C1 segment of cervical spinal cord (tissue), 14 donors: ENCODE measurements at regions not wholly inside any gene's neighbourhood (a gene's known extent, or its start where the extent isn't known, plus 50 kb on each side); places are given as distances from the start of the nearest gene placed in this dataset.

ENCODE experiments used
- DNase-seq, 14 donors: peaks; one replicate each; lab custom pipeline; 2025; lab: John Stamatoyannopoulos, UW

DNA sequence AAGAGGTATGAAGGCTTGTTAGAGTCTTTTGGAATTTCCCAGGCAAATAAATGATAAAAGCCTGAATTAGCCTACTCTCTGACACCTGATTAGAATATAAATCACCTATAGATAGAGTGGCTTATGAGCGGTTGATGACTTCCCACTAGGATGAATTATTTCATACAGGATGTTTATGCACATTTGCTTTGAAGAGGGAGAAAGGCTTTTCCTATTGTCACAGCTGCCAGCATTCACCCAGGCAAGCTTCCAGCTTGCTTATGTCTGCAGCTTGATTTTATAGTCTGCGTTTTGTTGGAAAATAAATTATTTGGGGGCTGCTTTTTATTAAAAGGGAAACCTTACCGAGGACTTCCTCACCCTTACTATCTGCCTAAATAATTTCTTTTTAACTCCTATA, 51.3 kb upstream of the EIF2S2 start:
- no peak for DNase-seq

DNA sequence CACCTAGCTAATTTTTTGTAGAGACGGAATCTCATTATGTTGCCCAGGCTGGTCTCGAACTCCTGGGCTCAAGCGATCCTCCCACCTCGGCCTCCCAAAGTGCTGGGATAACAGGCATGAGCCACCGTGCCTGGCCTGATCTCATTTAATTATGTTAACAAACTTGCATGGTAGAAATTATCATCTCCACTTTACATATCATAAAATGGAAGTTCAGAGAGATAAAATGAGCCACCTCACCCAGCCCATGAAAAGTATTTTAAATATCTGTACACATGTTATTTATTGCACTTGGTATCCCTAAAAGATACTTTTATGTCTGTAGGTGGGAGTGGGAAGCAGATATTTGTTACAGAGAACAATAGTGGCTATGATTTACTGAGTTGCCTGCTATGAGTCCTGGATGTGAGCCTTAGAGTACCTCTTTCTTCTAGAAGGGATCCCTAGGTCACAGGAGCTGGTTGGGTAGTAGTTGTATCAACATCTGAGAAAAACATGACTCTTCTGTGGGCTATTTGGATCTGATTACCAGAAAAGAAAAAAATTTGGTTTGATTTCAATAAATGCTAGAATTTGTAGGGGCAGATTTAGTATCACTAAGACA, 52.4 kb upstream of the EIF2S2 start:
- no peak for DNase-seq

DNA sequence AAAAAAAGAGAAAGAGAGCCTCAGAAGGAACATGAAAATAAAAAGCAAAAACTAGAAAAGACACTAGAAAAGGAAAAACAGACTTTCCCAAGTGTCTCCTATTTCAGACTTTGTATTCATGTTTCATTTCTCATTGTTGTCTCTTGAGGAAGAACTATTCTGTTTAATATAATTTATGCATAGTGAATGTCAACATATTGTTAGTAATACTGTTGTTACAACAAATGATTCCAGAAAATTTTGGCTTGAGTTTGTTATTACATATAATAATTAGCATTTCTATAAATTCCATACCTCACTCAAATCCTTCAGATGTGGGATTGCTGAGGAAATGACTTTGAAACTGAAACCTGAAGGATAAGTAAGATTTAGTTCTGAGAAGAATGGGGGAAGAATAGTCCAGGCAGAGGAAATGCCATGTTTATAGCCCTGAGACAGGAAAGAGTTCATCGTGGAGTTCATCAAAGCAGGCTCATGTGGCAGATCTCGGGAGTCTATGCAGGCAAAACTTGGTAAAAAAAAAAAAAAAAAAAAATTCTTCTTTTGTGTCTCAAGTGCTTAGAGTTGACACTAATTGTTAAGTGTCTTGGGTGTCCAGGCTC, 53.1 kb upstream of the EIF2S2 start:
- no peak for DNase-seq

DNA sequence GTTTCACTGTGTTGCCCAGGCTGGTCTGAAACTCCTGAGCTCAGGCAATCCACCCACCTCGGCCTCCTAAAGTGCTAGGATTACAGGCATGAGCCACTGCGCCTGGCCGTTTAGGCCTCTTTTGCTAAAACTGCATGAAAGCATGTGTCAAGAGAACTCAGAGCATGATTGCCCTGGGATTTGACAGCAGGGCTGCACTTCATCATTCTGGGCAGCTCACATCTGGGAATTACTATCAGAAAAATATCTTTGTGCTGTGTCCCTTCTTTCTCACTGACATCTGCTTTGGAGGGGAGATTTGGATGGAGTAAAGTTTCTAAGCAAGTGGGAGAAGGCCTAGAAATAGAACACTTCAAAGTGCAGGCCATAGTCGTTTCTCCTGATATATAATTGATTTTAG, 59.6 kb upstream of the EIF2S2 start:
- no peak for DNase-seq

DNA sequence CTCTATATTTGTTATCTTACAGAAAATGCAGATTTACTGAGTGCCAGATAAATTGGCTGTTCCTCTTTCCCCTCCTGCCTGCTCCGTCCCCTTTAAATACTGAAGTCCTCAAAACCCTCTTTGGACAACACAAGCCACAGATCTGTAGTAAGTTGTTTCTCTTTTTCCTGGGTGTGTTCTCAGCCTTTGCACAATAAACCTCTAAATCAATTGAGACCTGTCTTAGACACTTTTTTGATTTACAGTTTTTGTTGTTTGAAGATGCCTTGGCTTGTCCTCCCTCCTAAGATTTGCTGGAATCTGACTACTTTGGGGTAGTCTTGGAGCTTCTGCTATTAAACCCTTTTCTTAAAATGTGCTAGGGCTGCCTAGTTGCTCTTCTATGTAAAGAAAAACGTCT, 60.9 kb upstream of the EIF2S2 start:
- DNase-seq: no peak

DNA sequence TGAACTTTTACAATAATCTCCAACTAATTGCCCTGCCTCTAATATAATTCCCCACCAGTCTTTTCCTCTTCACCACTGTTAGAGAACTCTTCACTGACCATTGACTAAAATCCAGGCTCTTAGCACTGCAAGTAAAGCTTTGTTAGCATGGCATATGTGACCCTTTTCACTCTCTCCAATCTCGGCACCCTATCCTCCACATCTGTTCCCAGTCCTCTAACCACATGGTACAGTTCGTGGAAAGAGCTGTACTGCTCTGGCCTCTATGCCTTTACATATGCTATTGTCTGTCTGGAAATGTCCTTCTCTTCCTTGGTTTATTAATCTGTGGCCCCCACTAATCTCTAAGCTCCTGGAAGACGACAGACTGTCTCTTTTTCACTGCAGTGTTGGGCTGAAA, 63.0 kb upstream of the EIF2S2 start:
- DNase-seq: no peak

DNA sequence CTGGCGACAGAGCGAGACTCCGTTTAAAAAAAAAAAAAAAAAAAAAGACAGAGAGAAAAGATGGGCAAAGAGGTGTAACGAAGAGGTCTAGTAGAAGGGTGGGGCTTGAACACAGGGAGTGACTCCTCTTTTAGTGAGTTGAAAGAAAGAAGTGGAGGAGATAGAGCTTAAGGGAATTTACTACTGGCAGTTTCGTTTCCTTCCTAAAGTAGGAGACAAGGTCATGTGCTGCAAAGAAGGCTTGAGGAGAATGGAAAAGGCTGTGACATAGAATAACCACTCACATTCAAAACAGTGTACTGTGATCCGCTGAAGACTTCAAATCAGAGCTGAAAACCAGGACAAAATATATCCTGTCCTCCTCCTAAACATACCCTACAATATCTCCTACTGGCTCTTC, 63.8 kb upstream of the EIF2S2 start:
- DNase-seq: no peak

DNA sequence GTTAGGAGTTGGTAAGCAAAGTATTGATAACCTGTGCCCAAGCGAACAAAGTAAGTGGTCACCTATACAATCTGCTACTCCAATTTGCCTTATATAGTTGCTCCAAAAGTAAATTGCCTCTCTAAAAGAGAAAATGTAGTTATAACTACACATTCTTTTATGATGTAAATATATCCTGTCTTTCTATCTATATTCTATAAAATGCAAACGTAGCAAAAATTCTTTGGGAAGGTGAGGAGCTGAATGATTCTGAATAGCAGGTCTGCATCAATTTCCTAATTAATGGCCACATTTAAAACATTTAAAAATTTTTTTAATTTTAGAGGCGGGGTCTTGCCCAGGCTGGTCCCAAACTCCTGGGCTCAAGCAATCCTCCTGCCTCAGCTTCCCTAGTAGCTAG, 64.2 kb upstream of the ASIP start:
- no peak for DNase-seq

DNA sequence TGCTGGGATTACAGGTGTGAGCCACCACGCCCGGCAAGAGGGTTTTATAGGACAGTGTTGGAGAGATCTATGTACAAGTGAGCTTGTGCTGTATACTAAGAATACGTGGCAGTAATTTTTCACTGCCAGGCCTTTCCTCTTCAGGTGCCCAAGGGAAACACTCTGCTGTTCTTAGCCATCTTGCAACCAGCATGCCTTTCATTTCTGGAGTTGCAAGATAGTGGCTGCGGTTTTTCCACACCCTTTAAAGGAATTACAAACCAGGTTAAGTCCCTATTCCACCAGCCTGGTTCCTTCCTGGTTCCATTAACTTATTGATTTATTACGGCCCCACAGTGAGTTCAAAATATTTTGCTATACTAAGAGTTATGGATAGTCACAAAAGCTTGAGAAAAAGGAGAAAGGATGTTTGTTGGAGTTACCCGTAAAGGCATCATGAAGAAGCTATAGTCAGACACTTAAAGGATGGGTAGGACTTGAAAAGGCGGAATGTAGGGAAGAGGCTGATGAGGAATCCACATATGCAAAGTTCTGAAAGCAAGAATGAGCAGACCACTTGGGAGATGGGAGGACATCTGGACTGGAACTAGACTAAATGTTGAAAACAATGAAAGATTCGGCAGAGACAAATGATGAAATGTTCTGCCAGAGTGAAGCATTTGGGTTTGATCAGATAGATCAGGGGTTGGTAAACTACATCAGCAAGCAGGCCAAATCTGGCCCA, 61.4 kb upstream of the ASIP start:
- no peak for DNase-seq

DNA sequence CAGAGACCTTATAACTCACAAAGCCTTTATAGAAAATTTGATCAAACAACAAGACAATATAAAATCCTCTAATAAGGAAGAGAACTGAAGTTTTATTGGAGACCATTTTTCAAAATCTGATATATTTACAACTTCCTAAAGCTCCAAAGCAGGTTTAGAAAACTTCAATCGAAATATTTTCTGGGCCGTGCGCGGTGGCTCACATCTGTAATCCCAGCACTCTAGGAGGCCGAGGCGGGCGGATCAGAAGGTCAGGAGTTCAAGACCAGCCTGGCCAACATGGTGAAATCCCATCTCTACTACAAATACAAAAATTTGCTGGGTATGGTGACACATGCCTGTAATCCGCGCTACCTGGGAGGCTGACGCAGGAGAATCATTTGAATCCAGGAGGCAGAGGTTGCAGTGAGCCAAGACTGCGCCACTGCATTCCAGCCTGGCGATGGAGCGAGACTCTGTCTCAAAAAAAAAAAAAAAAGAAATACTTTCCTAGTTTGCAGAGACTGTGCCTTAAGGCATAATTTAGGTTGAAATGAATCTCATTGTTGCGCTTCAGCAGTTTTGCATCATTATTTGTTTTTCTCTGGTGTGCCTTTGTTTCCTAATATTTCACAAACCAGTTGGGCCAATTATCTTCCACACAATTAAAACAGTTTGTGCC, 60.6 kb upstream of the ASIP start:
- no peak for DNase-seq

DNA sequence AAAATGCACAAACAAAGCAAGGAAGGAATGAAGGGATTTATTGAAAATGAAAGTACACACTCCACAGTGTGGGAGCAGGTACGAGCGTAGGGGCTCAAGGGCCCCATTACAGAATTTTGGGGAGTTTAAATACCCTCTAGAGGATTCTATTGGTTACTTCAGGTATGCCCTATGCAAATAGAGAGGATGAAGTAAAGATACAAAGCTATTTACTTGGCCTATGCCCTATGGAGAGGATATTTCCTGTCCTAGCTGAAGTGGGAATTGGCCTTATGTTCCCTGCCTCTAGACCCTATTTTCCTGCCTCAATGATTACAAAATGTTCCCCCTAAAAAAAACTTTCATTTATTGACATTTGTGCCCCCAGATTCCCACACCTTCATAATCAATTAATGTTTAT, 59.7 kb upstream of the ASIP start:
- DNase-seq: no peak

DNA sequence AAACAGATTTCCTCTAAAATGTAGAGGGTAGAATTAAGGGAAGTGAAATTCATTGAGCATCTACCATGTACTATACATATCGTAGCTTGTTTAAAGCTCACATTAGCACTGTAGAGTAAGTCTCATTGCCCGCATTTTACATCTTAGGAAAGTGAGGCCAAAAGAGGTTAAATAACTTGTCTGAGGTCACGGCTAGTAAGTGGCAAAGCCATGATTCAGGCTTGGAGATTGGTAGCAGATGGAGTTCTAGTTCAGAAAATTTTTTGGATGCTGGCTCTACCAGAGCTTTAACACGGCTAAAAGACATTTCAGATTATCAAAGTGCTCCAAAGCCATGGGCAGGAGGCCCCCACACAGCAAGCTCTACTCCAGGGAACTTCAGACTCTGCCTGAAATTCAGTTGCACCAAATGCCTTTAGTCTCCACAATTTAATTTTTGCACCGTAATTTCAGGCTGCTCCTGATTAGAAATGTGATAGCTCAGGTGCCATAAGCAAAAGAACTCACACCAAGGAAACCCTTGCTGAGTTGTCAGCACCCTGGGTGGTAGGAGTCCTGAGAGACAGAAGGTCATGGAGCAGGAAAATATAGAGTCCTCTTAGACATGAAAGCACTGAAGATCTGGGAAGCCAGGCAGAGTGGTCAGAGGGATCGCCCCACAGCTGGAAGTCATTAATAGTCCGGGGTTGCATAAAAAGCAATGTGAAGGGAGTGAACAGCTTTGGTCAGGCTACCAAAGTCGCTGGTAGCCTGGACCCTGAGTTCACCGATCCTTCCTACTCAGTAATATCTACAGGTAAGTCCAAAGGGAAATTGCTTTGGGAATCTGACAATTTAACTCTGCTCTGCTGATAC, 55.2 kb upstream of the ASIP start:
- no peak for DNase-seq

DNA sequence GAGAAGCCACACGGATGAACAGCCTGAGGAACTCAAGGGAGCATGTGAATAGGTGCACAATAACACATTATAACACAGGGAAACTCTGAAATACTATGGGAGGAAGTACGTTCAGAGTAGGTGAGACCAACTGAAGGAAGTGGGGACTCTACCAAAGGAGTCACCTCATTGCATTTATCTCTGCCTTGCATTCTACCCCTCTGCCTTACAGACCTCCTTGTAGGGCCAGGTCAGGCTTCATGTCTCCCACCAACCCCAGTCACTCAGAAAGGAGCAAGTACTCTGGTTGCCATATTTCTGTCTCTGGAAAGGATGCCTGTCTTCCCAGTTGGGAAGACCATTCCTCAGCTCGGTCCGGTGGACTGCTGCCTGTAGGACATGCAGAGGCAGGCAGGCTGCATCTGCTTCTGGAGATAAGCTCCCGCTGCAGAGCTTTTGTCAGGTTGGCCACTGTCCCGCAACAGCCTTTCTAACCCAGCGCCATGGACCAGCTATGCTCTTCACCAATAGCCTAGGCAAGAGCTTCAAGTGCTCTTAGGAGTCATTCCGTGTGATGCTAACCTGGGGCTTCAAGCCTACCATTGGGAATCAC, 51.6 kb upstream of the ASIP start:
- no peak for DNase-seq

DNA sequence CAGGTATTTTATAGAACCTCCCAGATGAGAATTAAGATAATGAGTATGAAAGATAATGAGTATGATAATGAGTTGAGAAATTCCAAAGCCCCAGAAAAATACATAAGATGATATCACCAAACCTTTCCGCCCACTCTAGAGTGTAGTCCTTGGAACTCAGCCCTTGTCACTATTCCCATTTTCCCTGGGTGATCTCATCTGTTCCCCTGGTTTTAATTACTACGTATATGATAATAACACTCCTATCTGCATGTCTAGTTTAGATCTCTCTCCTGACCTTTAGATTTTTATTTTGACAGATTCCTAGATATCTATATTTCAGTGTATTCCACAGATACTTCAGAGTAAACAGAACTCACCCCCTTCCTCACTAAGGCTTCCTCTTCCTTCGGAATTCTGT, 51.0 kb upstream of the ASIP start:
- DNase-seq: no peak

DNA sequence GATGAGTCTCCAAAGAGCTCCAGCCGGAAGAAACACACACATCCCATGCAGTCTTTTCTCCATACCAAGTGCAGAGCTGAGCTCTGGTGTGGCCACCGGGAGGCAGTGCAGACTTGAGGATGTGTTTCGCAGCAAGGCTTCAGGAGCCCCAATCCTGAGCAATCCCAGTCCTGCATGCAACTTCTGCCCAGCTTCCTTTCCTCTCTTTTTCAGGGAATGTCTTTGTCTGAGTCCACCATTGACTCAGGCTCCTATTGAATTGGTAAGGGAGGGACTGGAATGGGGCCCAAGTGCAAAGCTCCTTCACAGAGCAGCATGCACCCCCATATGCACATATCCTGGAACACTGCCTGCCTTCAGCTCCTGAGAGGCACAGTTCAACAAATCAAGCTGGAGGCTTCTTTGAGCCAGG, 50.5 kb upstream of the ASIP start:
- peak in 11 of 14 donors; percentile 1 to 54 (median 24) for DNase-seq
